ENCODE measurements at regions not wholly inside any gene's neighbourhood (a gene's known extent, or its start where the extent isn't known, plus 50 kb on each side); places are given as distances from the start of the nearest gene placed in this dataset.

- Histone ChIP-seq H3K9ac (ENCODE audit: insufficient read depth, low read length) (no peak overlapping the region), H3K27ac (ENCODE audit: insufficient read depth, low read length) (no peak overlapping the region), H3K4me2 (ENCODE audit: extremely low read depth, insufficient read depth, low read length) (no peak overlapping the region), H3K36me3 (ENCODE audit: control insufficient read depth, insufficient read depth, low read length) (no peaks in the 10 kb centered on the region), H3K79me2 (ENCODE audit: control insufficient read depth, insufficient read depth, low read length) (no peaks in the 10 kb centered on the region), H2AFZ (ENCODE audit: low read length) (no peak overlapping the region), H3K9me3 (ENCODE audit: control insufficient read depth, insufficient read depth, low read depth, low read length) (no peaks in the 10 kb centered on the region), H3K27me3 (ENCODE audit: control insufficient read depth, insufficient read depth, low read length) (no peaks in the 10 kb centered on the region), H4K20me1 (ENCODE audit: control insufficient read depth, extremely low read depth, insufficient read depth, low read length) (no peaks in the 10 kb centered on the region), H3K4me3 (replicated peaks in 1 of 4; ENCODE audit: control extremely low read depth in 1 of 4, insufficient read depth in 1 of 4, low read depth in 3 of 4, low read length in 4 of 4) (no peak overlapping the region), H3K4me1 (ENCODE audit: control insufficient read depth, extremely low read depth, insufficient read depth, low read length) (no peaks in the 10 kb centered on the region)
- peak in 1 of 2 donors; percentile 6 for DNase-seq (ENCODE audit: low read depth in 2 of 2)
- TF ChIP-seq EZH2 (IDR thresholded peaks at IDR 0.05; ENCODE audit: low read length, missing control alignments) (no peak), CTCF (conservative IDR thresholded peaks at IDR 0.05 in 1 of 2, IDR thresholded peaks at IDR 0.05 in 1 of 2; ENCODE audit: low read depth in 1 of 2, low read length in 2 of 2) (no peak)
Measured at GRCh38 chr2:235135195-235135965, 183.6 kb downstream of the SH3BP4 start.

GRCh38 chr2:235135990-235136561 is 184.3 kb downstream of the SH3BP4 start:
- Histone ChIP-seq H3K9ac (ENCODE audit: insufficient read depth, low read length) (no peak overlapping the region), H2AFZ (ENCODE audit: low read length) (no peak overlapping the region)

More at GRCh38 chr2:235135990-235136561, 184.3 kb downstream of the SH3BP4 start:
- Histone ChIP-seq H3K27me3 (ENCODE audit: control insufficient read depth, insufficient read depth, low read length) (no peaks in the 10 kb centered on the region), H4K20me1 (ENCODE audit: control insufficient read depth, extremely low read depth, insufficient read depth, low read length) (no peaks in the 10 kb centered on the region), H3K4me2 (ENCODE audit: extremely low read depth, insufficient read depth, low read length) (no peak overlapping the region), H3K4me1 (ENCODE audit: control insufficient read depth, extremely low read depth, insufficient read depth, low read length) (no peaks in the 10 kb centered on the region), H3K36me3 (ENCODE audit: control insufficient read depth, insufficient read depth, low read length) (no peaks in the 10 kb centered on the region), H3K9me3 (ENCODE audit: control insufficient read depth, insufficient read depth, low read depth, low read length) (no peaks in the 10 kb centered on the region), H3K27ac (ENCODE audit: insufficient read depth, low read length) (no peak overlapping the region), H3K4me3 (replicated peaks in 1 of 4; ENCODE audit: control extremely low read depth in 1 of 4, insufficient read depth in 1 of 4, low read depth in 3 of 4, low read length in 4 of 4) (no peak overlapping the region), H3K79me2 (ENCODE audit: control insufficient read depth, insufficient read depth, low read length) (no peaks in the 10 kb centered on the region)
- DNase-seq (ENCODE audit: low read depth in 2 of 2), result peak; percentile 67 to 81
- TF ChIP-seq CTCF (conservative IDR thresholded peaks at IDR 0.05 in 1 of 2, IDR thresholded peaks at IDR 0.05 in 1 of 2; ENCODE audit: low read depth in 1 of 2, low read length in 2 of 2) (peak; percentile 80 to 81), EZH2 (IDR thresholded peaks at IDR 0.05; ENCODE audit: low read length, missing control alignments) (no peak)

All from fibroblast of lung (primary cell).